NCI-H1092 (cell line): ENCODE measurements at regions not wholly inside any gene's neighbourhood (a gene's known extent, or its start where the extent isn't known, plus 50 kb on each side); places are given as distances from the start of the nearest gene placed in this dataset.
"Not testable (repeated sequence)": the region's sequence is repeated elsewhere in the genome, so short reads cannot be mapped to it uniquely, and the experiment has no call there.

ENCODE experiments used
- DNase-seq: peaks from one replicate; lab custom pipeline; 2025; lab: John Stamatoyannopoulos, UW

- DNase-seq = no peak
Observed at GRCh38 chr21:38912789-38913119, 107.0 kb downstream of the ETS2 start.

- DNase-seq = no peak
Observed at GRCh38 chr21:38912102-38912629, 106.4 kb downstream of the ETS2 start.

DNA sequence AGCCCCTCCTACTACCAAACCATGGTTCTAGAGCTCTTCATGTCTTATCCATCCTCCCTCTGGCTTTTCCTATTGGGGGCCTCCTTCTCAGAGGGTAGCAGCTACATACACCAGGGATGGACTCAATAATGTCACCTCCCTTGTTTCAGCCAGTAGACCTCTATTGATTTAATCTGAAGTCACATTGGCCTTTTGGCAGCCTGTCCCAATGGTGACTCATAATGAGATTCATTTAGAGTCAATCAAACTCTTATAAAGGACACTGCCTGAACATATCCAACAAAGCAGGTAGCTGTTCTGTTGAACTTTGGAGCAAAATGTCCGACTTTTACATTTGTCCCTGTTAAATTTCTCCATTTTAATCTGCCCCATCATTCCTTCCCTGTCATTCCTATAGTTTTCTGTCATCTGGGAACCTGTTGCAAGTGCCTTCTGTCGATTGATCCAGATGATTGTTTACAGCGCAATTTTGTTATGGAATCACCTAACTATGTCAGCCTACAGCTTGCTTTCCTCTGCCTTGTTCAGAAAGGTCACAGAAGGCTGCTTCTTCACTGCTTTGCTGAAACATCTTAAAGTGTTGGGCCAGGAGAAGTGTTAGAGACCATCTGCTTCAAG, 105.9 kb downstream of the ETS2 start:
- DNase-seq = no peak

GRCh38 chr21:38910390-38911067, 104.8 kb downstream of the ETS2 start:
- DNase-seq = no peak

DNA sequence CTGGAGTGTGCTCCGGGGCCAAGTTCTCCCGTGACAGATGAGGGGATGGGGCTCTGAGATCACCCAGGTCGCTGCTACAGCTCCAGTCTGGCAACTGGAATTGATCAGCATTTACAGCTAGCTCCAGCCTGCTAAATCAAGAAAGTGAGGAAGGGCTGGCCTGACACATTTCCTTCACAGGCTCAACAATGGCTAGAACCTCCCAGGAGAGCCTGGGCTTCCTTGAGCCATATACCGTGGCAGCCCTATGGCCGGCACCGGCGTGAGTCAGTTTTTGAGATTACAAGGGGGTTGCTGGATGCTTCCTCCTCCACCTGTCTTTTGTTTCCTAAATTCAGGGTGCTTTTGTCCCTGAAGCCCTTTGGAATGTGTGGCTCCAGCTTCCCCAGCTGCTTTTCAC, 104.2 kb downstream of the ETS2 start:
- DNase-seq = no peak

DNA sequence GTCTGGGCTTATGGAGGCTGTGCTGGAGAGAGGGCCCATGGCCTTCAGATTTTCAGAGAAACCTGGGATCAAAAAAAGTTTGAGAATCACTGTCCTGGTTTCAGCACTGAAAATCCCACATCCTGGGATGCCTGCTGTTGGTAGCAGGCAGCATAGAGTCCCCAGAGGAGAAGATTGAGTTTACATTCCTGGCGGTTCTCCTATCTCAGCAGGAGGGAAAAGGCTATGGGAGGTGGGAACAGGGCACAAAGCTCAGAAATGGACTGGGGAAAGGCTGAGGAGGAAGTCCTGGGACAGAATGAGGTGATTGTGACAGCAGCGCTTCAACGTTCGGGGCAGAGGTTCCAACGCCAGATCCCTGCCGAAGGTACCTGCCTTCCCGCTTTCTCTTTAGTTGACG, 103.4 kb downstream of the ETS2 start:
- no peak for DNase-seq

GRCh38 chr21:38908537-38908936, 102.8 kb downstream of the ETS2 start:
- DNase-seq = no peak

- no peak for DNase-seq
Observed at GRCh38 chr21:38905752-38906151, 100.0 kb downstream of the ETS2 start.

DNA sequence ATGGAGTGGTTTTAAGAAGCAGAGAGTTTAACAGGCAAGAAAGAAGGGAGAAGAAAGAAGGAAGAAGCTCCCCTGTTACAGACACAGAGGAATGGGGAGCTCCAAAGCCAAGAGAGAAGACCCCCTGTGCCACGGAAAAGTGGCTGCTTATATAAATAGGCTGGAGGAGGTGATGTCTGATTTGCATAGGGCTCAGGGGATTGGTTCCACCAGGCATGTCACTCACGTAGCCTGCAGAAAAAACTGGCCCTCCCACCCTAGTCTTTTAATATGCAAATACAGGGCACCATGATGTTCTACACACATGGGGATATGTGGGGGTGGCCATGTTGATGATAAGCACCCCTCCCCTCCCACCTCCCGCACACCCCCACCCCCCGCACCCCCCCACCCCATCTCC, 99.6 kb downstream of the ETS2 start:
- no peak for DNase-seq

GRCh38 chr21:38903690-38904139, 98.0 kb downstream of the ETS2 start:
- no peak for DNase-seq

DNA sequence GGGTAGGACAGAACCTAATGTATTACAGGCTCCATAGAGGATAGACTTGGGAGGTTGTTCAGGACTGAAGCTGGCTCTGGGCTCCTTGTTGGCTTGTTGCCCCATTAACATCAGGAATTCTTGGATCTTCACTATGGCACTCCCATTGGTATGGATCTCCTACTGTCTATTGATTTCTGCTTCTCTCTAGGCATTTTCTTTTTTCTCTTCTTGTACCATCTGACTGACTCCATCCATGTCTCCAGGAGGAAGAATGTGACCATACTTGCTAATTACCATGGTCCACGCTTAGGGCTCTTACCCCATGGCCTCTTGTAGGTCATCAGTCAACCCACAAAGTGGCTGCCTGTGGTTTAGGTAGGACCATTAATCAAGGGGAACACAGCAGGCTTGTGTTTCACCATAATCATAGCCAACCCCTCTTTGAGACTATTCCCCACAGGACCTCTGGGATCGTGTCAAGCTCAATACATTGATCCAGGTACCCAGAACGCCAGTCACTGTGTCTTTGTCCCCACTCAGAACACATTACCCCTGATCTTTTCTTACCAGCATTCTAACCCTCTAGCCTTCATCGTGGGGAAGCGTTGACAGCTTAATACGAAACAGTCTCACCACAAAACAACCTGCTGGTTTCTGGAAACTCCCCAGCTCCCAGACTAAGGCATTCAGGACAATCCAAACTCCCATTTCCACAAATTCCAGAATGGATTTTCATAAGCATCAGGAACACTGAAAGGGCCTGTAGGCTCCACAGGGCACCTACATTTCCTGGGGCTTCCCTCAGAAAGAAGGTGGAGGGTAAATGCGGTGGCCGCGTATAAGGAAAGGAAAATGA, 97.1 kb downstream of the ETS2 start:
- DNase-seq = no peak

- no peak for DNase-seq
Observed at GRCh38 chr21:38900499-38900898, 94.8 kb downstream of the ETS2 start.

DNA sequence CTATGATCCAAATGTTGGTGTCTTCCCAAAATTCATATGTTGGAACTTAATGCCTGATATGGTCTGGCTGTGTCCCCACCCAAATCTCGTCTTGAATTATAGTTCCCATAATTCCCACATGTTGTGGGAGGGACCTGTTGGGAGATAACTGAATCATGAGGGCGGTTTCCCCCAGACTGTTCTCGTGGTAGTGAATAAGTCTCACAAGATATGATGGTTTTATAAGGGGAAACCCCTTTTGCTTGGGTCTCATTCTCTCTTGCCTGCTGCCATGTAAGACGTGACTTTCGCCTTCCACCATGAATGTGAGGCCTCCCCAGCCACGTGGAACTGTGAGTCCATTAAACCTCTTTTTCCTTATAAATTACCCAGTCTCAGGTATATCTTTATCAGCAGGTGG, 94.3 kb downstream of the ETS2 start:
- not testable (repeated sequence) for DNase-seq

GRCh38 chr21:38899277-38899947, 93.7 kb downstream of the ETS2 start:
- DNase-seq = no peak

DNA sequence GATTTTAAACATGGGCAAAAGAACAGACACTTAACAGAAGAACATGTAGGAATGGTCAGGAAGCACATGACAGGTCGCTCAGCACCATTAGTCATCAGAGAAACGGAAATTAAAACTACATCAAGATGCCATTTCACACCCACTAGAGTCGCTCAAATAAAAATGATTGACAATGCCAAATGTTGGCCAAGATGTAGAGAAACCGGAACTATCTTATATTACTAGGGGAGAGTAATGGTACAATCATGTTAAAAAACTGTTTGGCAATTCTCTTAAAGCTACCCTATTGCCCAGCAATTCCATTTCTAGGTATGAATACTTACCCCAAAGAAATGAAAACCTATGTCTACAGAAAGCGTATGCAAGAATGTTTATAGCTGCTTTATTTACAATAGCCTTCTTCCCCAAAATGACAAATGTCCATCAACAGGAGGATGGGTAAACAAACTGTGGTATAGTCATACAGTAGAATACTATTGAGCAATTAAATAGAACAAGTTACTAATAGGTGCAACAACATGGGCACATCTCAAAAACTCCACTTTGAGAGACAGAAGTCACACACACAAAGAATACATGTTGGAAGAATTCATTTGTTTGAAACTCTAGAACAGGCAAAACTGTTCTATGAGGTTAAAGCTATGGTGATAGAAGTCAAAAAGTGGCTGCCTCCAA, 92.8 kb downstream of the ETS2 start:
- DNase-seq = no peak

GRCh38 chr21:38897532-38898421, 92.0 kb downstream of the ETS2 start:
- peak; percentile 15 for DNase-seq

DNA sequence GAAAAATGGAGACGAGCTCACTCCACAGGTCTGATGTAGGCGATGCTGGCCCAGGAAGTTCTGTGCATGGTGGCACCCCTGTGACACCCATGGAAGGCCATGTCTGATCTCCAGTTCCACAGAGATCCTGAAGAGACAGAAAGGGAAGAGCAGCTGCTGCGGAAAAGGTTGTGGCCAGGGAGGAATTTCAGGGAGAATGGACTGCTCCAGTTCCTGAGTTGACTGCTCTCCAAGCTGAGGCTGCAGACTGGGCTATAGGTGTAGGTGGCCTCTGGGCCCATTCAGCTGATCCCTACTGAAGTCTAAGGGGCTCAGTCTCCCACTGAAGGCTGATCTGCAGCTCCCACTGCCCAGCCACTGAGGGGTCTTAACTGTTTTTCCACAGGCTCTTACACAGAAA, 89.2 kb downstream of the ETS2 start:
- no peak for DNase-seq

DNA sequence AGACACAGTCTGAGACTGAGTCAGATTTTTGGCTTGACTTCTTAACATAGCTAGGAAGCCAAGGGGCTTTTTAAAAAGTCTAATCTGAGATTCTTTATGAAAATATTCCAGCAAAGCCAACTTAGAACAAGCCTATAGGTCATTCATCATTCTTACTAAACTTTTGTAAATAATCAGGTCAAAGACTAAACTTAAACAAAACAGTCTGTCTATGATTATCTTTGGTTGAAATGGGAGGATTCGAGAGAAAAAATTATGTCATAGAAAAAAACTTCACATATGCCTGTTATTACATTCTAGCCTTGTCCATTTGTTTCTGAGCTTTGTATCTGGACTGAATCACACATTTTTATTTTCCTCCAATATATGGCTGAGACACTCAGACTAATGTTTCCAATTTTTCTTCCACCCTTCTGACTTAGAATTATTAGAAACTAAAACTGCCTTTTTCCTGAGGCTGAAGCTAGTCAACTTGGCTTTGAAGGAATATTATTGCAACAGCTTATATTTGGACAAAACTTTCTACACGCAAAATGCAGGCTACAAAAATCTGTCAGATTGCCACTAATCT, 83.3 kb downstream of the ETS2 start:
- no peak for DNase-seq

DNA sequence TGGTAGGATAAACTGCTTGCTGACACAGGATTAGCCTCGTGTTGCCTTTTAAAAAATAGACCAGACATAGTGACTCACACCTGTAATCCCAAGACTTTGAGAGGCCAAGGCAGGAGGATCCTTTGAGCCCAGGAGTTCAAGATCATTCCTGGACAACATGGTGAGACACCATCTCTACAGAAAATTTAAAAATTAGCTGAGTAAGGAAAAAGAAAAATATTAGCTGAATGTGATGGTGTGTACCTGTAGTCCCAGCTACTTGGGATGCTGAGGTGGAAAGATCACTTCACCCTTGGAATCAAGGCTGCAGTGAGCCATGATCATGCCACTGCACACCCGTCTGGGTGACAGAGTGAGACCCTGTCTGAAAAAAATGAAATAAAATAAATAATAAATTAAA, 82.0 kb downstream of the ETS2 start:
- no peak for DNase-seq

GRCh38 chr21:38887062-38887686, 81.4 kb downstream of the ETS2 start:
- no peak for DNase-seq
